ENCODE measurements at regions not wholly inside any gene's neighbourhood (a gene's known extent, or its start where the extent isn't known, plus 50 kb on each side); places are given as distances from the start of the nearest gene placed in this dataset.

- Histone ChIP-seq H3K4me2 (ENCODE audit: low read depth, low read length) (no peak overlapping the region), H3K4me1 (ENCODE audit: control insufficient read depth, insufficient read depth, low read length) (peaks cover 10% of the 10 kb centered on the region), H3K9me1 (ENCODE audit: insufficient read depth, low read length) (peaks cover 29% of the 10 kb centered on the region), H2AK5ac (ENCODE audit: low read depth, low read length) (peak overlapping the region; percentile 48; the same call in 1 of the 2 replicates), H3K9me3 (ENCODE audit: control insufficient read depth, insufficient read depth, low read length) (no peaks in the 10 kb centered on the region), H3K23ac (ENCODE audit: low read depth, low read length) (no peak overlapping the region), H4K91ac (ENCODE audit: insufficient read depth, low read depth, low read length) (no peak overlapping the region), H4K8ac (ENCODE audit: low read depth in 2 of 2, low read length in 2 of 2) (no peak overlapping the region), H3K56ac (ENCODE audit: extremely low read depth, insufficient read depth, low read length) (no peak overlapping the region), H2AK9ac (replicated peaks; ENCODE audit: low read depth, low read length, poor library complexity) (no peak overlapping the region), H3K79me1 (ENCODE audit: low read depth in 1 of 2, low read length in 2 of 2) (peaks cover 0 to 11% of the 10 kb centered on the region in 2 experiments; a peak in 2 of 4 replicates), H3K27ac (ENCODE audit: insufficient read depth, low read length) (no peak overlapping the region), H3K4ac (ENCODE audit: low read depth, low read length) (no peak overlapping the region), H3K14ac (replicated peaks; ENCODE audit: low read depth, low read length) (0 out of 2 replicates have a peak overlapping the region, but pooled peaks have one; percentile 33), H4K20me1 (ENCODE audit: insufficient read depth, low read length) (peaks cover 9% of the 10 kb centered on the region; the same call in 1 of the 2 replicates), H2BK15ac (ENCODE audit: low read depth, low read length) (no peak overlapping the region), H2BK120ac (ENCODE audit: low read depth, low read length) (no peak overlapping the region), H3K27me3 (ENCODE audit: control insufficient read depth, insufficient read depth, low read length) (peaks cover 3% of the 10 kb centered on the region), H2AFZ (replicated peaks; ENCODE audit: low read length, poor library complexity) (peak overlapping the region; percentile 39), H2BK20ac (ENCODE audit: low read depth, low read length) (no peak overlapping the region), H3K4me3 (ENCODE audit: insufficient read depth, low read depth, low read length) (no peak overlapping the region), H3K9ac (ENCODE audit: low read depth, low read length) (no peak overlapping the region), H3K18ac (ENCODE audit: low read depth, low read length) (no peak overlapping the region), H3K36me3 (ENCODE audit: control insufficient read depth, insufficient read depth, low read length) (no peaks in the 10 kb centered on the region), H4K5ac (ENCODE audit: low read depth, low read length) (no peak overlapping the region), H2BK5ac (ENCODE audit: low read depth, low read length, poor library complexity, severe bottlenecking) (no peak overlapping the region)
- BruUV-seq (replicated peaks): no TSS peak
- in situ Hi-C loops (cut with MboI; ENCODE audit: low sequenced_read_pairs): no loop called here
- TF ChIP-seq RCOR1 (IDR thresholded peaks at IDR 0.05; ENCODE audit: insufficient replicate concordance, low read length) (no peak), RFX5 (IDR thresholded peaks at IDR 0.05; ENCODE audit: low read depth, low read length) (no peak), CEBPB (IDR thresholded peaks at IDR 0.05; ENCODE audit: low read depth, low read length) (no peak), NFE2L2 (IDR thresholded peaks at IDR 0.05; ENCODE audit: low read depth, low read length) (no peak), MAFK (IDR thresholded peaks at IDR 0.05; ENCODE audit: low read depth, low read length) (no peak), CHD1 (IDR thresholded peaks at IDR 0.05; ENCODE audit: low read depth, low read length) (no peak), BHLHE40 (IDR thresholded peaks at IDR 0.05; ENCODE audit: low read depth, low read length) (no peak)
- ChIA-PET POLR2A (ENCODE audit: unreplicated experiment) (no interaction called here), CTCF (no interaction called here)
- no peak for ATAC-seq (ENCODE audit: low read depth)
- no peak for DNase-seq
- intact Hi-C loops (cut with micrococcal nuclease): no loop called here
- dilution Hi-C loops (cut with HindIII; ENCODE audit: low sequenced_read_pairs, unreplicated experiment): no loop called here
- WGBS, 2 experiments (ENCODE audit: extremely low coverage in 2 of 2, insufficient read length in 1 of 2): 83% methylated on average over 1 of the region's 9 CpGs; no CpG with 5 or more reads in 1 of the 2 experiments
Observed at GRCh38 chr15:66877477-66878271, 175.6 kb downstream of the SMAD6 start.
